Astrocyte (in vitro differentiated cells and primary cell): ENCODE measurements at regions not wholly inside any gene's neighbourhood (a gene's known extent, or its start where the extent isn't known, plus 50 kb on each side); places are given as distances from the start of the nearest gene placed in this dataset.

Experiments used
- DNase-seq: peaks from one replicate; pipeline ENCODE4 v3.0.0-alpha.2; 2010; ENCODE audit warnings: low read depth
- FAIRE-seq: peaks from 2 replicates; lab custom pipeline; 2011; peaks lifted over from hg19 to GRCh38; lab: Jason Lieb, UNC
- H2AFZ ChIP-seq: 2 replicates; pipeline ENCODE4 v1.6.0; 2012; ENCODE audit warnings: low read depth, low read length, inconsistent platforms
- H3K27ac ChIP-seq: 2 replicates; pipeline ENCODE4 v1.5.1; 2011; ENCODE audit warnings: low read depth, low read length, inconsistent platforms
- H3K27me3 ChIP-seq: 2 replicates; pipeline ENCODE4 v1.6.0; 2011; ENCODE audit warnings: low read length, inconsistent platforms; ENCODE audit not compliant: insufficient read depth
- H3K36me3 ChIP-seq: 2 replicates; pipeline ENCODE4 v1.5.1; 2011; ENCODE audit warnings: low read length, inconsistent platforms; ENCODE audit not compliant: insufficient read depth
- H3K4me1 ChIP-seq: 2 replicates; pipeline ENCODE4 v1.5.1; 2011; ENCODE audit warnings: low read length, inconsistent platforms; ENCODE audit not compliant: insufficient read depth
- H3K4me2 ChIP-seq: 2 replicates; pipeline ENCODE4 v1.6.0; 2012; ENCODE audit warnings: low read length, inconsistent platforms
- H3K4me3 ChIP-seq: 2 replicates; pipeline ENCODE4 v1.5.1; 2011; ENCODE audit warnings: low read depth, mild to moderate bottlenecking, low read length, inconsistent platforms; ENCODE audit not compliant: insufficient read depth
- H3K79me2 ChIP-seq: 2 replicates; pipeline ENCODE4 v1.6.0; 2012; ENCODE audit warnings: mild to moderate bottlenecking, low read length, inconsistent platforms; ENCODE audit not compliant: insufficient read depth
- H3K9ac ChIP-seq: 2 replicates; pipeline ENCODE4 v1.6.0; 2012; ENCODE audit warnings: mild to moderate bottlenecking, low read length, inconsistent platforms
- H3K9me3 ChIP-seq: 2 replicates; pipeline ENCODE4 v1.5.1; 2012; ENCODE audit warnings: low read depth, mild to moderate bottlenecking, low read length, inconsistent platforms; ENCODE audit not compliant: insufficient read depth
- H4K20me1 ChIP-seq: 2 replicates; pipeline ENCODE4 v1.6.0; 2012; ENCODE audit warnings: low read length, inconsistent platforms; ENCODE audit not compliant: insufficient read depth
- H3K27ac Mint-ChIP-seq: one replicate; pipeline ENCODE4 v1.8.0; 2021; ENCODE audit warnings: mild to moderate bottlenecking, mixed read lengths; ENCODE audit not compliant: unreplicated experiment
- H3K27me3 Mint-ChIP-seq: one replicate; pipeline ENCODE4 v1.8.0; 2021; ENCODE audit warnings: low read depth, mixed read lengths; ENCODE audit not compliant: unreplicated experiment
- H3K36me3 Mint-ChIP-seq: one replicate; pipeline ENCODE4 v1.8.0; 2021; ENCODE audit warnings: low read depth, mixed read lengths; ENCODE audit not compliant: unreplicated experiment
- H3K4me1 Mint-ChIP-seq: one replicate; pipeline ENCODE4 v1.8.0; 2021; ENCODE audit warnings: low read depth, mixed read lengths; ENCODE audit not compliant: unreplicated experiment
- H3K4me3 Mint-ChIP-seq: one replicate; pipeline ENCODE4 v1.8.0; 2021; ENCODE audit warnings: mild to moderate bottlenecking, moderate library complexity, mixed read lengths; ENCODE audit not compliant: unreplicated experiment
- H3K9me3 Mint-ChIP-seq: one replicate; pipeline ENCODE4 v1.8.0; 2021; ENCODE audit warnings: mild to moderate bottlenecking, mixed read lengths; ENCODE audit not compliant: unreplicated experiment
- CTCF ChIP-seq: IDR thresholded peaks from 2 replicates; pipeline ENCODE4 v1.5.1; 2011; ENCODE audit warnings: low read depth, mild to moderate bottlenecking, inconsistent platforms, low read length, moderate library complexity; ENCODE audit not compliant: insufficient read depth
- EZH2 ChIP-seq: IDR thresholded peaks from 2 replicates; pipeline ENCODE4 v1.6.1; 2012; ENCODE audit warnings: mild to moderate bottlenecking, low read length, inconsistent platforms; ENCODE audit not compliant: insufficient read depth

GRCh38 chr7:127487381-127487780 lies 94.9 kb upstream of the ZNF800 start:
- H3K4me1 Mint-ChIP-seq = no peaks in the 10 kb centered on the region
- no peak overlapping the region for H3K9ac ChIP-seq
- no peaks in the 10 kb centered on the region for H3K36me3 Mint-ChIP-seq
- no peak overlapping the region for H2AFZ ChIP-seq
- TF ChIP-seq EZH2 (no peak), CTCF (no peak)
- no peak overlapping the region for H3K4me2 ChIP-seq
- no peaks in the 10 kb centered on the region for H4K20me1 ChIP-seq
- FAIRE-seq (no peak), DNase-seq (no peak)
- no peaks in the 10 kb centered on the region for H3K9me3 ChIP-seq
- no peaks in the 10 kb centered on the region for H3K36me3 ChIP-seq
- no peak overlapping the region for H3K27ac ChIP-seq
- no peak overlapping the region for H3K4me3 ChIP-seq
- H3K27ac Mint-ChIP-seq = no peak overlapping the region
- H3K79me2 ChIP-seq = no peaks in the 10 kb centered on the region
- peaks cover 2% of the 10 kb centered on the region for H3K27me3 Mint-ChIP-seq
- H3K4me3 Mint-ChIP-seq = no peak overlapping the region
- H3K9me3 Mint-ChIP-seq = peaks cover 4% of the 10 kb centered on the region
- no peaks in the 10 kb centered on the region for H3K27me3 ChIP-seq
- no peaks in the 10 kb centered on the region for H3K4me1 ChIP-seq

GRCh38 chr7:127486654-127487053 lies 94.1 kb upstream of the ZNF800 start:
- no peaks in the 10 kb centered on the region for H3K4me1 Mint-ChIP-seq
- FAIRE-seq (no peak), DNase-seq (no peak)
- Histone ChIP-seq H3K4me1 (no peaks in the 10 kb centered on the region), H3K27ac (no peak overlapping the region), H3K4me2 (no peak overlapping the region), H3K36me3 (no peaks in the 10 kb centered on the region), H3K79me2 (no peaks in the 10 kb centered on the region), H3K9me3 (no peaks in the 10 kb centered on the region), H3K27me3 (no peaks in the 10 kb centered on the region), H4K20me1 (no peaks in the 10 kb centered on the region), H2AFZ (no peak overlapping the region), H3K9ac (no peak overlapping the region), H3K4me3 (no peak overlapping the region)
- no peaks in the 10 kb centered on the region for H3K36me3 Mint-ChIP-seq
- H3K4me3 Mint-ChIP-seq = no peak overlapping the region
- H3K9me3 Mint-ChIP-seq = peaks cover 4% of the 10 kb centered on the region
- no peak for TF ChIP-seq CTCF
- TF ChIP-seq EZH2 = no peak
- H3K27me3 Mint-ChIP-seq = peaks cover 2% of the 10 kb centered on the region
- H3K27ac Mint-ChIP-seq = no peak overlapping the region

GRCh38 chr7:127485482-127485881 lies 93.0 kb upstream of the ZNF800 start:
- peaks cover 4% of the 10 kb centered on the region for H3K9me3 Mint-ChIP-seq
- FAIRE-seq (no peak), DNase-seq (no peak)
- H3K27ac ChIP-seq = no peak overlapping the region
- peaks cover 4% of the 10 kb centered on the region for H3K27me3 Mint-ChIP-seq
- H3K36me3 Mint-ChIP-seq = no peaks in the 10 kb centered on the region
- no peaks in the 10 kb centered on the region for H3K4me1 ChIP-seq
- no peaks in the 10 kb centered on the region for H3K36me3 ChIP-seq
- H3K4me2 ChIP-seq = no peak overlapping the region
- no peaks in the 10 kb centered on the region for H3K79me2 ChIP-seq
- H3K9ac ChIP-seq = no peak overlapping the region
- no peak overlapping the region for H3K4me3 Mint-ChIP-seq
- H2AFZ ChIP-seq = no peak overlapping the region
- no peaks in the 10 kb centered on the region for H4K20me1 ChIP-seq
- TF ChIP-seq EZH2 (no peak), CTCF (no peak)
- H3K9me3 ChIP-seq = no peaks in the 10 kb centered on the region
- H3K4me3 ChIP-seq = no peak overlapping the region
- no peak overlapping the region for H3K27ac Mint-ChIP-seq
- H3K27me3 ChIP-seq = no peaks in the 10 kb centered on the region
- H3K4me1 Mint-ChIP-seq = no peaks in the 10 kb centered on the region
